ENCODE measurements at regions not wholly inside any gene's neighbourhood (a gene's known extent, or its start where the extent isn't known, plus 50 kb on each side); places are given as distances from the start of the nearest gene placed in this dataset.

- Histone ChIP-seq H3K56ac (replicated peaks; ENCODE audit: insufficient read length, low read depth, low read length) (no peak overlapping the region), H4K91ac (replicated peaks; ENCODE audit: insufficient read length, low read length) (no peak overlapping the region), H3K4me1 (replicated peaks in 1 of 4; ENCODE audit: control insufficient read depth in 3 of 4, insufficient read depth in 4 of 4, low read length in 3 of 4) (no peaks in the 10 kb centered on the region), H3K27ac (ENCODE audit: low read depth, low read length) (no peak overlapping the region), H3K4me3 (ENCODE audit: extremely low read depth in 1 of 4, insufficient read depth in 2 of 4, low read depth in 3 of 4, low read length in 4 of 4) (no peak overlapping the region), H3K4ac (replicated peaks; ENCODE audit: insufficient read length, low read depth, low read length) (no peak overlapping the region), H3K9me3 (ENCODE audit: insufficient read depth in 2 of 2, low read depth in 1 of 2, low read length in 1 of 2) (peaks cover 0 to 3% of the 10 kb centered on the region in 2 experiments; a peak in 1 of 4 replicates), H2BK120ac (replicated peaks; ENCODE audit: low read depth, low read length) (no peak overlapping the region), H2AFZ (ENCODE audit: low read length) (no peak overlapping the region), H3K79me1 (ENCODE audit: low read depth, low read length) (no peaks in the 10 kb centered on the region), H3K23me2 (ENCODE audit: low read depth, low read length) (no peaks in the 10 kb centered on the region), H3K18ac (ENCODE audit: extremely low read depth, low read length) (no peak overlapping the region), H4K20me1 (replicated peaks in 1 of 2; ENCODE audit: control insufficient read depth in 1 of 2, insufficient read depth in 2 of 2, low read length in 2 of 2) (no peaks in the 10 kb centered on the region), H3K4me2 (ENCODE audit: insufficient read depth in 1 of 2, low read depth in 2 of 2, low read length in 2 of 2) (no peak overlapping the region), H2BK20ac (ENCODE audit: low read length) (no peak overlapping the region), H4K5ac (ENCODE audit: insufficient read length, low read depth, low read length) (no peak overlapping the region), H2AK5ac (ENCODE audit: low read depth, low read length) (no peak overlapping the region), H3K27me3 (replicated peaks in 1 of 4; ENCODE audit: control insufficient read depth in 3 of 4, extremely low read depth in 1 of 4, insufficient read depth in 3 of 4, low read length in 3 of 4) (no peaks in the 10 kb centered on the region), H3K23ac (ENCODE audit: insufficient read length) (no peak overlapping the region), H4K8ac (ENCODE audit: extremely low read depth, insufficient read depth, low read length) (no peak overlapping the region), H2BK12ac (ENCODE audit: low read depth, low read length) (no peak overlapping the region), H3K9ac (replicated peaks in 1 of 4; ENCODE audit: extremely low read depth in 1 of 4, low read depth in 3 of 4, low read length in 3 of 4) (no peak overlapping the region), H3K79me2 (ENCODE audit: control insufficient read depth in 1 of 2, insufficient read depth in 2 of 2, low read length in 2 of 2) (no peaks in the 10 kb centered on the region), H3K36me3 (ENCODE audit: control insufficient read depth in 2 of 4, insufficient read depth in 4 of 4, low read length in 3 of 4) (no peaks in the 10 kb centered on the region), H2BK15ac (ENCODE audit: low read length) (no peak overlapping the region), H3K14ac (ENCODE audit: insufficient read length) (no peak overlapping the region), H2BK5ac (ENCODE audit: low read depth, low read length) (no peak overlapping the region)
- POLR2A ChIA-PET (ENCODE audit: partially characterized antibody): no interaction called here
- 100% methylated on average over 1 of the region's 1 CpG; no CpG with 5 or more reads in 1 of the 2 experiments for WGBS, 2 experiments (ENCODE audit: extremely low coverage in 1 of 2, insufficient coverage in 1 of 2, insufficient read length in 1 of 2, insufficient replicate concordance in 2 of 2, low coverage in 1 of 2, low lambda C conversion rate in 2 of 2, missing lambda C conversion rate in 1 of 2)
- CTCF ChIA-PET (ENCODE audit: partially characterized antibody): no interaction called here
- DNase-seq (ENCODE audit: low read depth in 1 of 2, low spot score in 2 of 2) (no peak), FAIRE-seq (no peak)
- TF ChIP-seq EGR1 (IDR thresholded peaks at IDR 0.05; ENCODE audit: borderline replicate concordance, low read depth, low read length) (no peak), SAP30 (IDR thresholded peaks at IDR 0.05; ENCODE audit: insufficient read depth, insufficient replicate concordance, low read length) (no peak), BRCA1 (IDR thresholded peaks at IDR 0.05; ENCODE audit: low read depth, low read length) (no peak), JUND (IDR thresholded peaks at IDR 0.05; ENCODE audit: low read length) (no peak), EP300 (IDR thresholded peaks at IDR 0.05; ENCODE audit: borderline replicate concordance in 1 of 2, low read depth in 2 of 2, low read length in 2 of 2) (no peak), USF2 (IDR thresholded peaks at IDR 0.05; ENCODE audit: low read length) (no peak), FOSL1 (IDR thresholded peaks at IDR 0.05; ENCODE audit: insufficient read depth, low read depth, low read length) (no peak), TBP (IDR thresholded peaks at IDR 0.05; ENCODE audit: low read depth, low read length) (no peak), SP4 (IDR thresholded peaks at IDR 0.05; ENCODE audit: low read length) (no peak)
Observed at GRCh38 chr2:142815375-142815774, 62.1 kb upstream of the KYNU start.

All from H1 (cell line).